Mesodermal cell (in vitro differentiated cells): ENCODE measurements at regions not wholly inside any gene's neighbourhood (a gene's known extent, or its start where the extent isn't known, plus 50 kb on each side); places are given as distances from the start of the nearest gene placed in this dataset.

Experiments
- H3K27ac ChIP-seq: 2 replicates; pipeline ENCODE4 v1.7.0; 2013; ENCODE audit warnings: mild to moderate bottlenecking, low read depth, low read length, moderate library complexity; ENCODE audit not compliant: severe bottlenecking
- H3K36me3 ChIP-seq: 2 replicates; pipeline ENCODE4 v1.7.1; 2013; ENCODE audit warnings: mild to moderate bottlenecking, low read length, moderate library complexity; ENCODE audit not compliant: control insufficient read depth, insufficient read depth
- H3K4me1 ChIP-seq: one replicate; pipeline ENCODE4 v1.7.1; 2013; ENCODE audit warnings: mild to moderate bottlenecking, low read length; ENCODE audit not compliant: insufficient read depth, control insufficient read depth, poor library complexity, severe bottlenecking
- H3K4me3 ChIP-seq: 2 replicates; pipeline ENCODE4 v1.7.0; 2013; ENCODE audit warnings: low read length, control low read depth, mild to moderate bottlenecking; ENCODE audit not compliant: insufficient read depth, poor library complexity, severe bottlenecking; ENCODE audit errors: extremely low read depth
- H3K9me3 ChIP-seq: 2 replicates; pipeline ENCODE4 v1.7.1; 2013; ENCODE audit warnings: mild to moderate bottlenecking, low read length, moderate library complexity; ENCODE audit not compliant: control insufficient read depth
- WGBS, 2 experiments: methylation state at CpG; one replicate each; pipeline ENCODE4 v1.1.5; 2013; ENCODE audit warnings: missing lambda C conversion rate in 2 of 2; ENCODE audit not compliant: insufficient coverage in 2 of 2; 5-methylcytosine and 5-hydroxymethylcytosine counted together

DNA sequence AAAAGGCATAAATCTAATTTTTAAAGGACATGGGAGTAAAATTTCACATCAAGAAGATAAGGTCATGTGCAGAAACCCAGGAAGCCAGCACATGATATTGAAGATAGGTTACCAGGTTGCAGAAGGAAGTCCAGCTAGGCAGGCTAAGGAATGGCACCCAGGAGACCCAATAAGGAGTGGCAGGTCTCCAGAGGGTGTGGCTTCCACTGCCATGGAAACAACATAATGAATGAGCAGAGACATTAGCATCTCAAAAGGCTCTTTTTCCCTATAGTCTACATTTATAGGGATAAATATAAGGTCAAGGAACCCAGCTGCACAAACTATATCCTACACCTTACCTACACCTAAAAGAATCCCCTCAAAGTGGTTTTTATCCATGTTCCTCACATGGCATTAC is 275.9 kb downstream of the RPS29 start:
- Histone ChIP-seq H3K36me3 (no peaks in the 10 kb centered on the region), H3K27ac (no peak overlapping the region)

DNA sequence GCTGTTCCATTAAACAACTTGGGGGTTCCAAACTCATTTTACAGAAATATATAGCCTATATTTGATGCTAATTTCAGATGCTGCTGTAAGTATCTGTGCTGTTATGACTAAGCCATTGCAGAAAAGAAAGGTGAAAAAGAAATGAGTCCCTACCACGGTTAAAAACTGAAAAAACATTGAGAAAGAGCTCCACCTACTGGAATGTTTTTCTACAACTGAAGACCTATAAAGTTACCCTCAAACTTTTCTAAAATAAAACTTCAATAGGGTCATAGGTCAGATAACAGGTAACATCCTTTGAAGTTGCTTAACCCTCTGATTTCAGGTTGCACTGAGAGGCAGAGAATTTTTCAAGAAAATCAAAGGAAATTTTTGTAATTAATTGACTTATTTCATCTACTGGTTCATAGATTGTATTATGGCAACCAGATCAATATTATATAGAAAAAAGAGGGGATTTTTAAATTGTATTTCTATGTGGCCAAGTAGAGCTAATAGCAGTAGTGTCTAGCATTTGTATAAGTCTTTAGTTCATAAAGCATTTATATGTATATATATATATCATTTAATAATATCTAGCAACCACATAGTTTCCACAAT is 279.9 kb downstream of the RPS29 start:
- H3K9me3 ChIP-seq, result no peaks in the 10 kb centered on the region
- H3K27ac ChIP-seq, result no peak overlapping the region
- 0% methylated on average over 1 of the region's 1 CpG; no CpG with 5 or more reads in 1 of the 2 experiments for WGBS, 2 experiments
- no peak overlapping the region for H3K4me3 ChIP-seq
- no peaks in the 10 kb centered on the region for H3K4me1 ChIP-seq
- no peaks in the 10 kb centered on the region for H3K36me3 ChIP-seq

More for the DNA sequence above, 275.9 kb downstream of the RPS29 start:
- Histone ChIP-seq H3K4me1 (no peaks in the 10 kb centered on the region), H3K9me3 (no peaks in the 10 kb centered on the region), H3K4me3 (no peak overlapping the region)

DNA sequence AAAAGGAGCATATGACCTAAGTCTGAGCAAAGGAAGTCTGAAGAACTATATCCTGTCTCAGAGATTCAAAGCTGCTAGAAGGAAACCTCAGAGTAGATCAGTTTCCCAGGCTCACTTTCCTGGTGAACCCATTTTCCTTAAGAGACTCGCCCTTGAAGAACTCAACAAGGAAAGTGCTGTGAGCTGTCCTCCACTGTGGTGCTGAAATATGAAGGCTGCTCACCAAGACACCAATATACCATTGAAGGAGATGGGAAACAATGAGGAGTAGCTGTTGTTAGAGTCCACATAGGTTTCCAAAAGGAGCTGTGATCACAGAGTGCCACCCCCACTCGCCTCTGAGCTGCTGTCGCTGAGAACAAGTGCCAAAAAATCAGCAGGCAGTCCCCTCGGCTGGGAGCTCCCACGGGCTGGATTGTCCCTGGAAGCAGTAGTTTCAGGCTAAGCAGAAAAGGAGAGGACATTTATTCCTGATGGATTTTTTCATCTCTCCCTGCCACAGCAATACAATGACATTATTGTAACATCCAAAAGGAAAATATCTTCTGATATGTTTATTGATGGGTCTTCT is 282.1 kb downstream of the RPS29 start:
- 0 to 39% methylated on average over 2 to 5 of the region's 5 CpGs for WGBS, 2 experiments
- Histone ChIP-seq H3K4me3 (no peak overlapping the region), H3K27ac (no peak overlapping the region), H3K4me1 (no peaks in the 10 kb centered on the region), H3K9me3 (no peaks in the 10 kb centered on the region), H3K36me3 (no peaks in the 10 kb centered on the region)

DNA sequence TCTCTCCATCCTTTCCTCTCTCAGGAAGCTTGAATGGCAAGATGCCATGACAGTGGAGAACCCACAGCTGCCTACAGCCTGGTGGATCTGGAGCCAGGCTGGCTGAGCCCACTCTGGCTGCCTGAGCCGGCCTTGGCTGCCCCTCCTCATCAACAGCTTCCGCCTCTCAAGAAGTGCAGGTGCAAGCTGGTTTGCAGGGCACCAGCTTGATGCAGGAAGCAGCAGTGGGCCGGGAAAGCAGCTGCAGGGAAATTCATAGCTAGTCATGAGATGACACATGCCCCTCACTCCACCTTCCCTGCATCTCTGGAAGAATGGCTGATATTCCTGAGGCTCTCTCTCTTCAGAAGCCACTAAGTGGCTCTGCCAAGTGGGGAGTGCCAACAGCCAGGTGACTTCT is 289.1 kb downstream of the RPS29 start:
- Histone ChIP-seq H3K4me3 (no peak overlapping the region), H3K9me3 (no peaks in the 10 kb centered on the region), H3K4me1 (no peaks in the 10 kb centered on the region), H3K36me3 (no peaks in the 10 kb centered on the region), H3K27ac (no peak overlapping the region)
- 77 to 90% methylated on average over 3 of the region's 3 CpGs for WGBS, 2 experiments

DNA sequence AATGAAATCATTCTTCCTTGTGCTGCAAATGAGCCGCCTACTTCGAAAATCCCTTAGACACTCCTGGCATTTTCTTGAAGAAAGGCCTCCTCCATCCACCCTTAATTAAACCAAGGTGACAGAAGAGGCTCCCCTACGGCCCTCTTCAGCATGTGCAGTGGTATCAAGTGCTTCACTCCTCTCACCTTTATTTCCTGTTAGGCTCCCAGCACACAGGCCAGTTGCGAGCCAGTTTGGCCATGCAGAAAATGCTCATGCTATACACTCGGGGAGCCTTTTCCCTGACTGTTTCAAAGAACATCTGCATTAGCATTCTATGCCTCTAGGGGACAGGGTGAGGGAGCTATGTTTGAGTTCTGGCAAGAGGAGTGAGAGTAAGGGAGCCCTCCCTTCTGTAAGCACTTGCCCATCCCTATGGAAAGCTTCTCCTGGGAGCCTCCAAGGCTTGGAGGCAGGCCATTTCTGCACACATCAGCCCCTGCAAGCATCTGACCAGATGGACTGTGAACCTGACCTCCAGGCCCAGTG is 291.5 kb downstream of the RPS29 start:
- H3K27ac ChIP-seq, result no peak overlapping the region
- H3K4me3 ChIP-seq, result no peak overlapping the region
- H3K4me1 ChIP-seq, result no peaks in the 10 kb centered on the region
- H3K36me3 ChIP-seq, result no peaks in the 10 kb centered on the region
- H3K9me3 ChIP-seq, result no peaks in the 10 kb centered on the region
- WGBS, 2 experiments, result 44 to 56% methylated on average over 3 to 4 of the region's 5 CpGs

DNA sequence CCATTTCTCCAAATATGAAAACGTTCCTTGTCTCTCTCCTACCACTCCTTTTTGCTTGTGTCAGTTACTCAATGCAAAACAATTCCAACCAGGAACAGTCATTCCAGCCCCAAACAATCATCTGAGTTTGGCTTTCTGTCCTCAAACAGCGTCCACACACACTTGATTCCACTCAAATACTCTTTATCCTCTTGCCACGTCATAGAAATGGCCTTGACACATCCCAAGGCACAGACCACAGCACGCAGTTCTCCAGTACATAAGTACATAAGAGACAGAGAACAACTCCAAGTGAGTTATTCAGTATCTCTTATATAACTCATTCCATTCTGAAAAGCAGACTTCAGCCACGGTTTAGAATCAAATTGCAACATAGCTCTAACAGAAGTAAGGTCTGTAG is 299.2 kb downstream of the RPS29 start:
- 59 to 60% methylated on average over 5 of the region's 5 CpGs for WGBS, 2 experiments

DNA sequence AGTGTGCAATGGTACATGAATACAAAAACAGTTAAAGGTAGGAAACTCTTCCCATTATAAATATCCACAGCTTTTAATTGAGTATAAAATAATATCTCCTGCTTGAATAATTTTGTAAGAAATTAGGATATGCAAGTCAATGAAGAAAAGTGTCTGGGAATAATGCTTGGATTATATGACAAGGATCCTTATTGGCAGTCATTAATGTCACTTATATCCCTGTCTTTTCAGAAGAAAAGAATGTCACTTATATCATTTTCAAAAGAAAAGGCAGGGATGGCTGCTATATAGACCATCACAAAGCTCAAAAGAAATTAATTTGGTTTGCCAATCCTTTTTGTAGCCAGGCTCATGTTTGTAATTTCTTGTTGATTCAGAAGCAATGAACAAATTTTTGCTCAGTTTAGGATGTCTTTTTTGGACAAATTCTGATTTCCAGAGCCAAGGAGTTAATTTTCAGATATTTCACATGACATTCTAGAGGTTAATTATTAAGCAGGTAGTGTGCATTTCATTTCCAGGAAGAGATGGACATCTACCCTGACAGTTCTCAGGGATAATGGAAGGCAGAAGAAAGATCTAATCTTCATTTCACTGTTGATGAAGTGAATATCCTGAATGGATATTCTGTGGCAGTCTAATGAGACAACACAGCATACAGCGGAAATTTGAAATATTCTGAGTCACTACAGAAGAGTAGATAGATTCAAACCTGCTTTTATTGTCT is 299.8 kb downstream of the RPS29 start:
- Histone ChIP-seq H3K27ac (no peak overlapping the region), H3K4me3 (no peak overlapping the region), H3K4me1 (no peaks in the 10 kb centered on the region), H3K9me3 (no peaks in the 10 kb centered on the region), H3K36me3 (no peaks in the 10 kb centered on the region)
- WGBS, 2 experiments, result 80% methylated on average over 1 of the region's 1 CpG; no CpG with 5 or more reads in 1 of the 2 experiments

More for the DNA sequence above, 299.2 kb downstream of the RPS29 start:
- H3K9me3 ChIP-seq, result no peaks in the 10 kb centered on the region
- no peaks in the 10 kb centered on the region for H3K36me3 ChIP-seq
- no peak overlapping the region for H3K27ac ChIP-seq
- no peak overlapping the region for H3K4me3 ChIP-seq
- H3K4me1 ChIP-seq, result no peaks in the 10 kb centered on the region

DNA sequence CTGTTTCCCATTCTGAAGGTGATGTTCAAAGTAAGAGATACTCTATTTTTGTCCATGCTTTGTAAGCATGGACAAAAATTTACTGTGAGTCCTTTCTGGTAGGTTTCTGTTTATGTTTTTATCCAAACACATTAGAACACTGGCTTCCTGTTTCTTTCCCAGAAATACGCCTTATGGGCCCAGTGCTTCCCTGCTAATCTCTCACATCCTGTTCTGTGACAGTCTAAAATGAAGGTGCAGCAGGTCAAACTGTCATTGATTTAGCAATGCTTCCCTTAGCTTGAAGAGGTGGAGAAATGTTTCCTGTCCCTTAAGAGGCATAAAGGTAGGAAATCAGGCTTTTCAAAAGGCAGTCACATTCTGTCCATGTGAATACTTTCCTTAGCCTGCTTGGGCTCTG is 305.6 kb downstream of the RPS29 start:
- no peak overlapping the region for H3K27ac ChIP-seq
- no CpG with 5 or more reads among the region's 1 CpG for WGBS, 2 experiments
- H3K36me3 ChIP-seq, result no peaks in the 10 kb centered on the region
- H3K9me3 ChIP-seq, result no peaks in the 10 kb centered on the region
- H3K4me1 ChIP-seq, result no peaks in the 10 kb centered on the region
- H3K4me3 ChIP-seq, result no peak overlapping the region

DNA sequence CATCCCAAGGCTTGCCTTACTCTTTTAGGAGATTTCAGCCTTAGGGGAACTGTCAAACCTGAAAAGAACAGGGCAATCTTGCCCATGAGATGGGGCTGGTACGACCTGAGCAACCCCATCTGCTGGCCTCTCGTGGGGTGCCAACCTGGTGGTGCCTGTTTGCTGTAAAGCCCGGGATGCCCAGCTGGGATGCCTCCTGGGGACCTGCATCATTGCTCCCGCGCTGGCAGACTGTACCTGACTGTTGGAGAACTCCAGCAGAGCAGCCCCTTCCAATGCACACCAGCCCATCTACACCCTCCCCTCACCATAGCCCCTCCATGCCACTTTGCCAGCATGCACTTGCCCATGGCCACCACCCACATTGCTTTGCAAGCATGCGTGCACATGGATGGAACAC is 335.7 kb downstream of the RPS29 start:
- WGBS, 2 experiments, result 83 to 96% methylated on average over 3 to 6 of the region's 6 CpGs
- H3K27ac ChIP-seq, result no peak overlapping the region

DNA sequence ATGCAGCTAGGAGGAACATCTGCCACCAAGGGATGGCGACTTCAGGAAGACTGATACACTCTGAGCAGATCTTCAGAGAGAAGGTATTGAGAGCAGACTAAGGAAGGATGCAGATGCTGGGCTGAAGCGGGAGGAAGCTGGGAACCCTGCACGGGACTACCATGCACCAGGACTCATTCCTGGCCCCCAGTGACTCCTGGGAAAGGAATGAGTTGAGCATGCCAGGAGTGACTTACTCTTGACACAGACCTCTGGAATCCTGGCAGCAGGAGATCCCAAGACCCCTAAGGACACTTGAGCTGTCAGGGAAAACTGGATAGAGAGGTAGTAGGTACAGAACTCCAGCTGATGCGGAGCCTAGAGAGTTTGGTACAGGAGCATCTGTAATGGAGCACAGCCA is 336.1 kb downstream of the RPS29 start:
- Histone ChIP-seq H3K4me1 (peaks cover 9% of the 10 kb centered on the region), H3K9me3 (no peaks in the 10 kb centered on the region), H3K36me3 (no peaks in the 10 kb centered on the region), H3K4me3 (no peak overlapping the region), H3K27ac (no peak overlapping the region)
- 84 to 89% methylated on average over 4 of the region's 4 CpGs for WGBS, 2 experiments

More for the DNA sequence above, 335.7 kb downstream of the RPS29 start:
- H3K9me3 ChIP-seq, result no peaks in the 10 kb centered on the region
- no peaks in the 10 kb centered on the region for H3K36me3 ChIP-seq
- H3K4me1 ChIP-seq, result peaks cover 9% of the 10 kb centered on the region
- no peak overlapping the region for H3K4me3 ChIP-seq

DNA sequence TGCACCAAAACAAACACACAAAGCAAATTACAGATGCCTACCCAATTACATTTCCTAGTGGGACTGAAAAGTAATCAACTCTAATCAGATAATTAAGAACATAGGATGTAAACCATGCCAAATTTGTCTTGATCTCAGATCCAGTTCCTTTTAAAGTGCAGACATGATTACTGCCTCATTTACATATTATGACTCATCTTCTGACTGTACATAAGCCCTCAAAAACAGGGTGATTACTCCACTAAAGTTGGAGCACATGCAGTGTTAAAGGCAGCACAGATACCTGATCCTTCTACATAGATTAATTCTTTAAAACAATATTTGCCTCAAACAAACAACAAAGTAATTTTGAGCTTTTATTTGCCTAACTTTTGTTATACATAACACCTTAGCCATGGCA is 337.2 kb downstream of the RPS29 start:
- no peak overlapping the region for H3K4me3 ChIP-seq
- no peaks in the 10 kb centered on the region for H3K9me3 ChIP-seq
- no peaks in the 10 kb centered on the region for H3K36me3 ChIP-seq
- peaks cover 9% of the 10 kb centered on the region for H3K4me1 ChIP-seq
- H3K27ac ChIP-seq, result peak overlapping the region; percentile 26
